ENCODE measurements at regions not wholly inside any gene's neighbourhood (a gene's known extent, or its start where the extent isn't known, plus 50 kb on each side); places are given as distances from the start of the nearest gene placed in this dataset.
"Not testable (repeated sequence)": the region's sequence is repeated elsewhere in the genome, so short reads cannot be mapped to it uniquely, and the experiment has no call there.

DNA sequence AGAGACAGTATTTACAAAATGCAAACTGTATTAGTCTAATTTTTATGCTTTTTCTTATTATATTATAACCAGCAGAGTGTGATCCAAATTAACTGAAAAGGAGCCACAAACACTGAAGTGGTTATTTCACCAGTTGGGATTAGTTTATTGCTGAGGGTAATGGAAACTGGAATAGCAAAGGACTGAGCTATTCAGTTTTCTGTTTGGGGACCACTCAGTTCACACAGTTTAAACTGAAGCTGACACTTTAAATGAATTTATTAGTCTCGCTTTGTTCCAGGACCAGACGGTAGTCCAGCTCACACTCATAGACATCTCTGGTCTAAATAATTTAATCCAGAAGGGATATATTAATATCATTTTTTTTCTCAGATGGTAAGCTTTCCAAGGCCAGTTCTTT is 410.7 kb downstream of the LTN1 start:
- Histone ChIP-seq H2BK12ac (ENCODE audit: low read length in 2 of 2) (no peak overlapping the region), H3K23ac (ENCODE audit: low read length in 2 of 2) (no peak overlapping the region), H2BK5ac (ENCODE audit: low read depth, low read length, poor library complexity, severe bottlenecking) (no peak overlapping the region), H3K14ac (ENCODE audit: low read length in 2 of 2) (no peak overlapping the region), H3K18ac (ENCODE audit: low read depth in 1 of 2, low read length in 2 of 2) (no peak overlapping the region), H3K4me2 (ENCODE audit: low read length, poor library complexity, severe bottlenecking) (no peak overlapping the region), H3K79me1 (replicated peaks; ENCODE audit: low read length, poor library complexity, severe bottlenecking) (no peaks in the 10 kb centered on the region), H3K9ac (ENCODE audit: low read length) (no peak overlapping the region), H3K4me1 (ENCODE audit: control insufficient read depth, insufficient read depth, low read depth, low read length) (no peaks in the 10 kb centered on the region), H3K9me3 (ENCODE audit: control insufficient read depth, low read length) (peaks cover 12% of the 10 kb centered on the region), H2BK15ac (ENCODE audit: low read depth, poor library complexity, severe bottlenecking) (no peak overlapping the region), H4K91ac (ENCODE audit: low read length) (no peak overlapping the region), H3K27ac (ENCODE audit: low read length, poor library complexity, severe bottlenecking) (no peak overlapping the region), H4K8ac (ENCODE audit: low read length) (no peak overlapping the region), H2AFZ (ENCODE audit: low read depth, low read length) (no peak overlapping the region), H2BK120ac (ENCODE audit: low read depth, low read length) (no peak overlapping the region), H3K4ac (ENCODE audit: low read depth in 1 of 2, low read length in 2 of 2) (no peak overlapping the region), H2AK5ac (ENCODE audit: low read length, severe bottlenecking) (no peak overlapping the region), H3K4me3 (ENCODE audit: insufficient read depth in 1 of 2, low read depth in 1 of 2, low read length in 2 of 2) (no peak overlapping the region), H3K36me3 (ENCODE audit: control insufficient read depth in 1 of 2, insufficient read depth in 2 of 2, low read depth in 1 of 2, low read length in 2 of 2) (no peaks in the 10 kb centered on the region), H3K27me3 (ENCODE audit: control insufficient read depth in 1 of 2, insufficient read depth in 1 of 2, low read length in 2 of 2) (no peaks in the 10 kb centered on the region)
- no CpG with 5 or more reads among the region's 2 CpGs for WGBS
- DNase-seq = no peak

DNA sequence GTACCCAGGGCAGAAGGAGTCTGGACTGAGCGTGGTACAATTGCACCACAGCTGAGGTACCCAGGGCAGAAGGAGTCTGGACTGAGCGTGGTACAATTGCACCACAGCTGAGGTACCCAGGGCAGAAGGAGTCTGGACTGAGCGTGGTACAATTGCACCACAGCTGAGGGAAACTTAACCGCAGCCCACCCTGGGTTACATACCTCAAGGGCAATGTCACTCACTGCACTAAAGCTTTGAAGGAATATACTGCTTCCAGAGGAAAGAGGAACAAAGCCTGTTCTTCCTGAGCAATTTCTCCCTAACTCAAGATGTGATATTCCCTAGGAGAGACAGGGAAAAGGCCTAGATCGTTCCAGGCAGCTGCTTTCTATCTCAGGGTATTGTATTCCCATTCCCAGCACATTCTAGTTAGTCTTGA is 411.4 kb downstream of the LTN1 start:
- not testable (repeated sequence) for H3K4me1 ChIP-seq (ENCODE audit: control insufficient read depth, insufficient read depth, low read depth, low read length); H3K23ac ChIP-seq (ENCODE audit: low read length in 2 of 2); H3K27me3 ChIP-seq (ENCODE audit: control insufficient read depth in 1 of 2, insufficient read depth in 1 of 2, low read length in 2 of 2); H3K4me2 ChIP-seq (ENCODE audit: low read length, poor library complexity, severe bottlenecking); H3K27ac ChIP-seq (ENCODE audit: low read length, poor library complexity, severe bottlenecking); H3K14ac ChIP-seq (ENCODE audit: low read length in 2 of 2); H3K4ac ChIP-seq (ENCODE audit: low read depth in 1 of 2, low read length in 2 of 2); H2AK5ac ChIP-seq (ENCODE audit: low read length, severe bottlenecking); H3K79me1 ChIP-seq (replicated peaks; ENCODE audit: low read length, poor library complexity, severe bottlenecking); H2BK15ac ChIP-seq (ENCODE audit: low read depth, poor library complexity, severe bottlenecking); DNase-seq; H2BK120ac ChIP-seq (ENCODE audit: low read depth, low read length); H3K9me3 ChIP-seq (ENCODE audit: control insufficient read depth, low read length); H2BK5ac ChIP-seq (ENCODE audit: low read depth, low read length, poor library complexity, severe bottlenecking); H3K18ac ChIP-seq (ENCODE audit: low read depth in 1 of 2, low read length in 2 of 2); H3K36me3 ChIP-seq (ENCODE audit: control insufficient read depth in 1 of 2, insufficient read depth in 2 of 2, low read depth in 1 of 2, low read length in 2 of 2); H2BK12ac ChIP-seq (ENCODE audit: low read length in 2 of 2); H3K4me3 ChIP-seq (ENCODE audit: insufficient read depth in 1 of 2, low read depth in 1 of 2, low read length in 2 of 2); H4K91ac ChIP-seq (ENCODE audit: low read length); H4K8ac ChIP-seq (ENCODE audit: low read length); H2AFZ ChIP-seq (ENCODE audit: low read depth, low read length)
- 90% methylated on average over 5 of the region's 5 CpGs for WGBS
- H3K9ac ChIP-seq (ENCODE audit: low read length) = peak overlapping the region; percentile 12

DNA sequence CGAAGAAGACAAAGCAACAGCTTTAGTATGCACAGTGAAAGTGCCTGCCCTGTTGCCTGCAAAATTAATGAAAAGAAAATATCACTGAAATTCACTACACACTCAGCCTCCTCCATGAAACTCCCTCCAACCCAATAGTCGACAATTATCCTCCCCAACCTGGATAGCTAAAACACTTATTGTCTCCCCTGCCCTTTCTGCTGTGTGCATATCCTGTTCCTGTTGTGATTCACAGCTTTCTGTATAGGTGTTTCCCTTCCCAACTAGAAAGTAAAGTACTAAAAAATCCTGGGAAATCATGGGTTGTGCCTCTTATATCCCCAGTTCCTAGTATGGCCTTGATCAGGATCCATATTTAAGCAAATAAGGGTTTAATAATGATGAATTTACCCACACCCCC is 412.1 kb downstream of the LTN1 start:
- Histone ChIP-seq H4K91ac (ENCODE audit: low read length) (no peak overlapping the region), H3K27ac (ENCODE audit: low read length, poor library complexity, severe bottlenecking) (no peak overlapping the region), H3K27me3 (ENCODE audit: control insufficient read depth in 1 of 2, insufficient read depth in 1 of 2, low read length in 2 of 2) (no peaks in the 10 kb centered on the region), H3K18ac (ENCODE audit: low read depth in 1 of 2, low read length in 2 of 2) (no peak overlapping the region), H3K9ac (ENCODE audit: low read length) (no peak overlapping the region), H3K79me1 (replicated peaks; ENCODE audit: low read length, poor library complexity, severe bottlenecking) (no peaks in the 10 kb centered on the region), H4K8ac (ENCODE audit: low read length) (no peak overlapping the region), H2BK120ac (ENCODE audit: low read depth, low read length) (no peak overlapping the region), H2AFZ (ENCODE audit: low read depth, low read length) (no peak overlapping the region), H3K4ac (ENCODE audit: low read depth in 1 of 2, low read length in 2 of 2) (no peak overlapping the region), H3K23ac (ENCODE audit: low read length in 2 of 2) (no peak overlapping the region), H3K14ac (ENCODE audit: low read length in 2 of 2) (no peak overlapping the region), H2BK15ac (ENCODE audit: low read depth, poor library complexity, severe bottlenecking) (no peak overlapping the region), H2BK12ac (ENCODE audit: low read length in 2 of 2) (no peak overlapping the region), H2BK5ac (ENCODE audit: low read depth, low read length, poor library complexity, severe bottlenecking) (no peak overlapping the region), H2AK5ac (ENCODE audit: low read length, severe bottlenecking) (no peak overlapping the region), H3K4me2 (ENCODE audit: low read length, poor library complexity, severe bottlenecking) (no peak overlapping the region), H3K4me1 (ENCODE audit: control insufficient read depth, insufficient read depth, low read depth, low read length) (no peaks in the 10 kb centered on the region), H3K4me3 (ENCODE audit: insufficient read depth in 1 of 2, low read depth in 1 of 2, low read length in 2 of 2) (no peak overlapping the region), H3K36me3 (ENCODE audit: control insufficient read depth in 1 of 2, insufficient read depth in 2 of 2, low read depth in 1 of 2, low read length in 2 of 2) (no peaks in the 10 kb centered on the region), H3K9me3 (ENCODE audit: control insufficient read depth, low read length) (peaks cover 6% of the 10 kb centered on the region)
- WGBS = 74% methylated on average over 2 of the region's 2 CpGs
- no peak for DNase-seq

DNA sequence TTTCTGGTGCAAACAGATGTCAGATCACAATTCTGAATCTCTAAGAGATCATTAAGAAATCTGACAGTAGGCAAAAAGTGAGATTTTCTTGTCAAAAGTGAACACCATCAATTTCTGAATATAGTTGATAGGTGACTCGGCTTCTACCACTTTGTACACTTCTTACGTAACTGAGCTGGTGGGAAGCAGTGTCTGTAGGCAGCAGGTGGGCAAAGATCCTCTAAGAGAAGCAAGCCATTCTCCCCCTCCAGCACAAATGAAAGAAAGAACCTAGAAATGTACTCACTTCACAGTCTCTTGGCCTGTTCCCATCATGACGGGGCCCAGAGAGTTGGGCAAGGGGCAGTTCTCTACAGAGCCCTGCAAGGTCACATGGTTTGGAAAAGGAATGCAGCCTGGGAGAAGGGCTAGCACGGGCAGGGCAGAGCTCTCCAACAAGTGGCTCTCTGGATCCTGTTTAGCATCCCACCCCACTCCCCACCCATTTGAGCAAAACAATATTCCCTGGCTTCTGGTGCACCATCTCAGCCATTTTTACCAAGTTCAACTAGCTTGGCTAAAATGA is 412.6 kb downstream of the LTN1 start:
- Histone ChIP-seq H3K4me2 (ENCODE audit: low read length, poor library complexity, severe bottlenecking) (no peak overlapping the region), H3K79me1 (replicated peaks; ENCODE audit: low read length, poor library complexity, severe bottlenecking) (no peaks in the 10 kb centered on the region), H3K4me1 (ENCODE audit: control insufficient read depth, insufficient read depth, low read depth, low read length) (no peaks in the 10 kb centered on the region), H3K27ac (ENCODE audit: low read length, poor library complexity, severe bottlenecking) (no peak overlapping the region), H2BK5ac (ENCODE audit: low read depth, low read length, poor library complexity, severe bottlenecking) (no peak overlapping the region), H2BK120ac (ENCODE audit: low read depth, low read length) (no peak overlapping the region), H2AFZ (ENCODE audit: low read depth, low read length) (no peak overlapping the region), H3K14ac (ENCODE audit: low read length in 2 of 2) (no peak overlapping the region), H3K18ac (ENCODE audit: low read depth in 1 of 2, low read length in 2 of 2) (no peak overlapping the region), H4K8ac (ENCODE audit: low read length) (no peak overlapping the region), H3K9me3 (ENCODE audit: control insufficient read depth, low read length) (peaks cover 9% of the 10 kb centered on the region), H3K4ac (ENCODE audit: low read depth in 1 of 2, low read length in 2 of 2) (no peak overlapping the region), H2AK5ac (ENCODE audit: low read length, severe bottlenecking) (no peak overlapping the region), H3K4me3 (ENCODE audit: insufficient read depth in 1 of 2, low read depth in 1 of 2, low read length in 2 of 2) (no peak overlapping the region), H4K91ac (ENCODE audit: low read length) (no peak overlapping the region), H3K36me3 (ENCODE audit: control insufficient read depth in 1 of 2, insufficient read depth in 2 of 2, low read depth in 1 of 2, low read length in 2 of 2) (no peaks in the 10 kb centered on the region), H2BK12ac (ENCODE audit: low read length in 2 of 2) (no peak overlapping the region), H3K27me3 (ENCODE audit: control insufficient read depth in 1 of 2, insufficient read depth in 1 of 2, low read length in 2 of 2) (no peaks in the 10 kb centered on the region), H3K9ac (ENCODE audit: low read length) (no peak overlapping the region), H2BK15ac (ENCODE audit: low read depth, poor library complexity, severe bottlenecking) (no peak overlapping the region), H3K23ac (ENCODE audit: low read length in 2 of 2) (no peak overlapping the region)
- WGBS = 74% methylated on average over 4 of the region's 4 CpGs
- DNase-seq = no peak
